IPS-18a (cell line): ENCODE measurements at regions not wholly inside any gene's neighbourhood (a gene's known extent, or its start where the extent isn't known, plus 50 kb on each side); places are given as distances from the start of the nearest gene placed in this dataset.

Experiments used
- H3K27ac ChIP-seq: one replicate; pipeline ENCODE4 v1.5.1; 2013; ENCODE audit warnings: low read length
- H3K27me3 ChIP-seq: one replicate; pipeline ENCODE4 v1.6.1; 2013; ENCODE audit warnings: mild to moderate bottlenecking, low read length; ENCODE audit not compliant: control insufficient read depth, insufficient read depth
- H3K36me3 ChIP-seq: one replicate; pipeline ENCODE4 v1.6.1; 2013; ENCODE audit warnings: low read depth, low read length; ENCODE audit not compliant: control insufficient read depth
- H3K4me1 ChIP-seq: one replicate; pipeline ENCODE4 v1.6.1; 2013; ENCODE audit warnings: low read depth, low read length; ENCODE audit not compliant: control insufficient read depth
- H3K4me3 ChIP-seq: one replicate; pipeline ENCODE4 v1.5.1; 2013; ENCODE audit warnings: low read length
- H3K9ac ChIP-seq: one replicate; pipeline ENCODE4 v1.6.1; 2013; ENCODE audit warnings: mild to moderate bottlenecking, low read length, moderate library complexity
- H3K9me3 ChIP-seq: one replicate; pipeline ENCODE4 v1.6.1; 2013; ENCODE audit warnings: low read depth, low read length; ENCODE audit not compliant: control insufficient read depth

GRCh38 chr2:234686088-234686890 lies 189.4 kb upstream of the ARL4C start:
- Histone ChIP-seq H3K36me3 (no peaks in the 10 kb centered on the region), H3K9ac (no peak overlapping the region), H3K4me1 (peaks cover 45% of the 10 kb centered on the region), H3K27me3 (no peaks in the 10 kb centered on the region), H3K9me3 (no peaks in the 10 kb centered on the region), H3K27ac (peak overlapping the region; percentile 46), H3K4me3 (peak overlapping the region; percentile 28)

GRCh38 chr2:234684466-234684865 lies 187.6 kb upstream of the ARL4C start:
- H3K9ac ChIP-seq, result no peak overlapping the region
- H3K9me3 ChIP-seq, result no peaks in the 10 kb centered on the region
- H3K4me1 ChIP-seq, result peaks cover 39% of the 10 kb centered on the region
- peak overlapping the region; percentile 65 for H3K27ac ChIP-seq
- no peak overlapping the region for H3K4me3 ChIP-seq
- H3K27me3 ChIP-seq, result no peaks in the 10 kb centered on the region
- no peaks in the 10 kb centered on the region for H3K36me3 ChIP-seq

- Histone ChIP-seq H3K4me1 (peaks cover 39% of the 10 kb centered on the region), H3K27me3 (no peaks in the 10 kb centered on the region)
Observed at GRCh38 chr2:234683950-234684349, 187.1 kb upstream of the ARL4C start.

GRCh38 chr2:234682492-234683228 lies 185.8 kb upstream of the ARL4C start:
- Histone ChIP-seq H3K27ac (no peak overlapping the region), H3K36me3 (no peaks in the 10 kb centered on the region), H3K9me3 (no peaks in the 10 kb centered on the region), H3K27me3 (no peaks in the 10 kb centered on the region), H3K4me1 (peaks cover 39% of the 10 kb centered on the region), H3K9ac (no peak overlapping the region), H3K4me3 (no peak overlapping the region)

More at GRCh38 chr2:234683950-234684349, 187.1 kb upstream of the ARL4C start:
- Histone ChIP-seq H3K36me3 (no peaks in the 10 kb centered on the region), H3K9ac (no peak overlapping the region), H3K9me3 (no peaks in the 10 kb centered on the region), H3K4me3 (no peak overlapping the region), H3K27ac (peak overlapping the region; percentile 65)

- Histone ChIP-seq H3K4me3 (no peak overlapping the region), H3K36me3 (no peaks in the 10 kb centered on the region), H3K27ac (no peak overlapping the region), H3K9me3 (no peaks in the 10 kb centered on the region), H3K9ac (no peak overlapping the region), H3K4me1 (peaks cover 43% of the 10 kb centered on the region), H3K27me3 (no peaks in the 10 kb centered on the region)
Observed at GRCh38 chr2:234680688-234681619, 184.1 kb upstream of the ARL4C start.

GRCh38 chr2:234679741-234680687 lies 183.1 kb upstream of the ARL4C start:
- H3K27ac ChIP-seq, result no peak overlapping the region
- no peak overlapping the region for H3K9ac ChIP-seq
- H3K4me1 ChIP-seq, result peaks cover 41% of the 10 kb centered on the region
- H3K27me3 ChIP-seq, result no peaks in the 10 kb centered on the region
- H3K36me3 ChIP-seq, result no peaks in the 10 kb centered on the region
- no peak overlapping the region for H3K4me3 ChIP-seq
- H3K9me3 ChIP-seq, result no peaks in the 10 kb centered on the region

- Histone ChIP-seq H3K4me1 (peaks cover 34% of the 10 kb centered on the region), H3K9me3 (no peaks in the 10 kb centered on the region), H3K27ac (no peak overlapping the region), H3K27me3 (no peaks in the 10 kb centered on the region), H3K36me3 (no peaks in the 10 kb centered on the region), H3K4me3 (no peak overlapping the region), H3K9ac (no peak overlapping the region)
Observed at GRCh38 chr2:234679301-234679740, 182.4 kb upstream of the ARL4C start.

- peaks cover 28% of the 10 kb centered on the region for H3K4me1 ChIP-seq
- H3K27ac ChIP-seq, result no peak overlapping the region
- H3K9me3 ChIP-seq, result no peaks in the 10 kb centered on the region
- H3K4me3 ChIP-seq, result no peak overlapping the region
- no peaks in the 10 kb centered on the region for H3K27me3 ChIP-seq
- H3K9ac ChIP-seq, result no peak overlapping the region
- H3K36me3 ChIP-seq, result no peaks in the 10 kb centered on the region
Observed at GRCh38 chr2:234678711-234679110, 181.8 kb upstream of the ARL4C start.

- no peak overlapping the region for H3K9ac ChIP-seq
- no peak overlapping the region for H3K27ac ChIP-seq
- no peaks in the 10 kb centered on the region for H3K36me3 ChIP-seq
- H3K4me3 ChIP-seq, result no peak overlapping the region
- H3K27me3 ChIP-seq, result no peaks in the 10 kb centered on the region
- H3K9me3 ChIP-seq, result no peaks in the 10 kb centered on the region
- H3K4me1 ChIP-seq, result peaks cover 23% of the 10 kb centered on the region
Observed at GRCh38 chr2:234677758-234678538, 181.1 kb upstream of the ARL4C start.
